ENCODE measurements at regions not wholly inside any gene's neighbourhood (a gene's known extent, or its start where the extent isn't known, plus 50 kb on each side); places are given as distances from the start of the nearest gene placed in this dataset.

GRCh38 chr11:28547321-28547741 lies 439.1 kb downstream of the METTL15 start:
- intact Hi-C loops (cut with micrococcal nuclease; ENCODE audit: unreplicated experiment), result no loop called here
- ChIA-PET POLR2A (no interaction called here), CTCF (no interaction called here)
- DNase-seq (ENCODE audit: low read depth, low spot score) (no peak), ATAC-seq (no peak)
- no peak overlapping the region for H3K4me3 ChIP-seq (ENCODE audit: low read depth in 2 of 2, low read length in 2 of 2)
- in situ Hi-C loops (cut with HindIII; ENCODE audit: low pct_unique_long_range_greater_than_20kb, low sequenced_read_pairs), result no loop called here
- H3K9me3 ChIP-seq (ENCODE audit: control insufficient read depth, insufficient read depth, low read depth, low read length), result no peaks in the 10 kb centered on the region
- H3K27ac ChIP-seq (ENCODE audit: low read length), result no peak overlapping the region
- TF ChIP-seq TCF7L2 (IDR thresholded peaks at IDR 0.05; ENCODE audit: low read depth, low read length), result no peak
- H3K36me3 ChIP-seq (ENCODE audit: control insufficient read depth, insufficient read depth, low read length), result no peaks in the 10 kb centered on the region
- no peaks in the 10 kb centered on the region for H3K4me1 ChIP-seq (ENCODE audit: control insufficient read depth, insufficient read depth, low read length)
- no TSS peak for BruUV-seq (replicated peaks)
- no peaks in the 10 kb centered on the region for H3K27me3 ChIP-seq (ENCODE audit: control insufficient read depth, insufficient read depth, low read length)

- ChIA-PET CTCF (no interaction called here), POLR2A (no interaction called here)
- DNase-seq (ENCODE audit: low read depth, low spot score), result no peak
- ATAC-seq, result no peak
- H3K4me3 ChIP-seq (ENCODE audit: low read depth in 2 of 2, low read length in 2 of 2), result no peak overlapping the region
- no TSS peak for BruUV-seq (replicated peaks)
- no peaks in the 10 kb centered on the region for H3K4me1 ChIP-seq (ENCODE audit: control insufficient read depth, insufficient read depth, low read length)
- H3K36me3 ChIP-seq (ENCODE audit: control insufficient read depth, insufficient read depth, low read length), result no peaks in the 10 kb centered on the region
- no peaks in the 10 kb centered on the region for H3K9me3 ChIP-seq (ENCODE audit: control insufficient read depth, insufficient read depth, low read depth, low read length)
- TF ChIP-seq POLR2AphosphoS5 (IDR thresholded peaks at IDR 0.05; ENCODE audit: low read depth, low read length), result no peak
- TF ChIP-seq TCF7L2 (IDR thresholded peaks at IDR 0.05; ENCODE audit: low read depth, low read length), result no peak
- no peak for TF ChIP-seq CTCF (IDR thresholded peaks at IDR 0.05)
- TF ChIP-seq SIN3A (IDR thresholded peaks at IDR 0.05; ENCODE audit: borderline replicate concordance, insufficient read depth, low read depth, low read length), result no peak
- no peak for TF ChIP-seq REST (IDR thresholded peaks at IDR 0.05; ENCODE audit: insufficient read depth in 1 of 2, low read depth in 2 of 2, low read length in 1 of 2)
- no peak overlapping the region for H3K27ac ChIP-seq (ENCODE audit: low read length)
- intact Hi-C loops (cut with micrococcal nuclease; ENCODE audit: unreplicated experiment) (no loop called here), in situ Hi-C loops (cut with HindIII; ENCODE audit: low pct_unique_long_range_greater_than_20kb, low sequenced_read_pairs) (no loop called here)
- H3K27me3 ChIP-seq (ENCODE audit: control insufficient read depth, insufficient read depth, low read length), result no peaks in the 10 kb centered on the region
Measured at GRCh38 chr11:28545536-28545935, 437.3 kb downstream of the METTL15 start.

- ChIA-PET CTCF (no interaction called here), POLR2A (no interaction called here)
- intact Hi-C loops (cut with micrococcal nuclease; ENCODE audit: unreplicated experiment) (no loop called here), in situ Hi-C loops (cut with HindIII; ENCODE audit: low pct_unique_long_range_greater_than_20kb, low sequenced_read_pairs) (no loop called here)
- BruUV-seq (replicated peaks), result no TSS peak
- no peaks in the 10 kb centered on the region for H3K9me3 ChIP-seq (ENCODE audit: control insufficient read depth, insufficient read depth, low read depth, low read length)
- no peak overlapping the region for H3K4me3 ChIP-seq (ENCODE audit: low read depth in 2 of 2, low read length in 2 of 2)
- TF ChIP-seq REST (IDR thresholded peaks at IDR 0.05; ENCODE audit: insufficient read depth in 1 of 2, low read depth in 2 of 2, low read length in 1 of 2) (no peak), POLR2AphosphoS5 (IDR thresholded peaks at IDR 0.05; ENCODE audit: low read depth, low read length) (no peak), CTCF (IDR thresholded peaks at IDR 0.05) (no peak), SIN3A (IDR thresholded peaks at IDR 0.05; ENCODE audit: borderline replicate concordance, insufficient read depth, low read depth, low read length) (no peak), TCF7L2 (IDR thresholded peaks at IDR 0.05; ENCODE audit: low read depth, low read length) (no peak)
- H3K36me3 ChIP-seq (ENCODE audit: control insufficient read depth, insufficient read depth, low read length), result no peaks in the 10 kb centered on the region
- no peak for ATAC-seq
- DNase-seq (ENCODE audit: low read depth, low spot score), result no peak
- H3K27me3 ChIP-seq (ENCODE audit: control insufficient read depth, insufficient read depth, low read length), result no peaks in the 10 kb centered on the region
- no peaks in the 10 kb centered on the region for H3K4me1 ChIP-seq (ENCODE audit: control insufficient read depth, insufficient read depth, low read length)
- no peak overlapping the region for H3K27ac ChIP-seq (ENCODE audit: low read length)
Measured at GRCh38 chr11:28542561-28542960, 434.4 kb downstream of the METTL15 start.
